MM.1S (cell line): ENCODE measurements at regions not wholly inside any gene's neighbourhood (a gene's known extent, or its start where the extent isn't known, plus 50 kb on each side); places are given as distances from the start of the nearest gene placed in this dataset.

ENCODE experiments used
- DNase-seq: peaks from one replicate; pipeline ENCODE4 v3.0.0-alpha.2; 2015
- H2AFZ ChIP-seq: fragments of 300-600 bp; sonication (generic); 2 replicates; pipeline ENCODE4 v1.6.0; 2016; ENCODE audit warnings: antibody characterized with exemption, low read length
- H3F3A ChIP-seq: fragments of 300-600 bp; sonication (generic); 2 replicates; pipeline ENCODE4 v1.6.1; 2016; ENCODE audit warnings: mild to moderate bottlenecking, antibody characterized with exemption, low read length, moderate library complexity, mixed read lengths; ENCODE audit not compliant: insufficient read depth
- H3K27ac ChIP-seq: fragments of 300-600 bp; sonication (generic); 2 replicates; pipeline ENCODE4 v1.5.1; 2016; ENCODE audit warnings: mild to moderate bottlenecking, low read length
- H3K27me3 ChIP-seq: fragments of 300-600 bp; sonication (generic); replicated peaks from 2 replicates; pipeline ENCODE4 v1.6.0; 2016; ENCODE audit warnings: low read length; ENCODE audit not compliant: insufficient read depth
- H3K36me3 ChIP-seq: fragments of 300-600 bp; sonication (generic); replicated peaks from 2 replicates; pipeline ENCODE4 v1.6.1; 2016; ENCODE audit warnings: mild to moderate bottlenecking, low read length, mixed read lengths; ENCODE audit not compliant: insufficient read depth
- H3K4me1 ChIP-seq: fragments of 300-600 bp; sonication (generic); 2 replicates; pipeline ENCODE4 v1.6.1; 2016; ENCODE audit warnings: low read length, mixed read lengths
- H3K4me2 ChIP-seq: fragments of 300-600 bp; sonication (generic); 2 replicates; pipeline ENCODE4 v1.6.0; 2016; ENCODE audit warnings: low read depth, low read length
- H3K4me3 ChIP-seq: fragments of 300-600 bp; sonication (generic); 2 replicates; pipeline ENCODE4 v1.5.1; 2016; ENCODE audit warnings: low read length, mixed read lengths
- H3K79me2 ChIP-seq: fragments of 300-600 bp; sonication (generic); 2 replicates; pipeline ENCODE4 v1.6.1; 2016; ENCODE audit warnings: mixed run types, low read length, mixed read lengths
- H3K9ac ChIP-seq: fragments of 300-600 bp; sonication (generic); 2 replicates; pipeline ENCODE4 v1.6.1; 2016; ENCODE audit warnings: low read length, mixed read lengths
- H3K9me2 ChIP-seq: fragments of 300-600 bp; sonication (generic); replicated peaks from 2 replicates; pipeline ENCODE4 v1.6.1; 2016; ENCODE audit warnings: mild to moderate bottlenecking, low read length, mixed read lengths; ENCODE audit not compliant: insufficient read depth
- H3K9me3 ChIP-seq: fragments of 300-600 bp; sonication (generic); replicated peaks from 2 replicates; pipeline ENCODE4 v1.6.1; 2016; ENCODE audit warnings: mild to moderate bottlenecking, low read length, mixed read lengths; ENCODE audit not compliant: insufficient read depth
- H4K20me1 ChIP-seq: fragments of 300-600 bp; sonication (generic); 2 replicates; pipeline ENCODE4 v1.6.1; 2016; ENCODE audit warnings: mild to moderate bottlenecking, low read length, moderate library complexity, mixed read lengths; ENCODE audit not compliant: insufficient read depth
- CTCF ChIP-seq: fragments of 300-600 bp; sonication (generic); IDR thresholded peaks from 2 replicates; pipeline ENCODE4 v1.5.1; 2016; ENCODE audit warnings: antibody characterized with exemption, low read length, mixed read lengths
- EZH2 ChIP-seq: fragments of 300-600 bp; sonication (generic); optimal IDR thresholded peaks from 2 replicates; pipeline ENCODE3; 2017; ENCODE audit warnings: low read depth, mild to moderate bottlenecking, antibody characterized with exemption, low read length, mixed read lengths
- EZH2phosphoT487 ChIP-seq: fragments of 300-600 bp; sonication (generic); IDR thresholded peaks from 2 replicates; pipeline ENCODE4 v1.6.1; 2018; ENCODE audit warnings: antibody characterized with exemption, low read length

GRCh38 chr3:182622241-182622545 lies 171.1 kb upstream of the ATP11B start:
- no peak for TF ChIP-seq CTCF
- TF ChIP-seq EZH2phosphoT487: no peak
- no peak for TF ChIP-seq EZH2
- peaks cover 51% of the 10 kb centered on the region for H3K4me1 ChIP-seq
- no peaks in the 10 kb centered on the region for H3K36me3 ChIP-seq
- H3K9me3 ChIP-seq: no peaks in the 10 kb centered on the region
- no peak overlapping the region for H3K27ac ChIP-seq
- H3K9me2 ChIP-seq: no peaks in the 10 kb centered on the region
- H3F3A ChIP-seq: peaks cover 12% of the 10 kb centered on the region
- no peak overlapping the region for H3K9ac ChIP-seq
- no peaks in the 10 kb centered on the region for H3K79me2 ChIP-seq
- H2AFZ ChIP-seq: no peak overlapping the region
- no peak overlapping the region for H3K4me3 ChIP-seq
- no peak overlapping the region for H3K4me2 ChIP-seq
- no peaks in the 10 kb centered on the region for H3K27me3 ChIP-seq
- no peak for DNase-seq
- no peaks in the 10 kb centered on the region for H4K20me1 ChIP-seq

GRCh38 chr3:182626484-182627467 lies 166.5 kb upstream of the ATP11B start:
- peak overlapping the region; percentile 3; the same call in 1 of the 2 replicates for H3K27ac ChIP-seq
- H3K9ac ChIP-seq: no peak overlapping the region
- H3K4me2 ChIP-seq: peak overlapping the region; percentile 27
- H4K20me1 ChIP-seq: no peaks in the 10 kb centered on the region
- H3K4me1 ChIP-seq: peaks cover 20% of the 10 kb centered on the region
- no peak overlapping the region for H2AFZ ChIP-seq
- 0 out of 2 replicates have a peak, but pooled peaks have one; percentile 65 for TF ChIP-seq EZH2phosphoT487
- TF ChIP-seq CTCF: no peak
- H3F3A ChIP-seq: 0 out of 2 replicates have a peak, but pooled peaks cover 8% of the 10 kb centered on the region
- no peaks in the 10 kb centered on the region for H3K27me3 ChIP-seq
- no peaks in the 10 kb centered on the region for H3K9me2 ChIP-seq
- no peaks in the 10 kb centered on the region for H3K36me3 ChIP-seq
- H3K9me3 ChIP-seq: no peaks in the 10 kb centered on the region
- DNase-seq: peak; percentile 76
- H3K79me2 ChIP-seq: no peaks in the 10 kb centered on the region
- H3K4me3 ChIP-seq: no peak overlapping the region

- H3K79me2 ChIP-seq: no peaks in the 10 kb centered on the region
- no peaks in the 10 kb centered on the region for H3K36me3 ChIP-seq
- TF ChIP-seq EZH2phosphoT487 (no peak), EZH2 (no peak), CTCF (no peak)
- H4K20me1 ChIP-seq: no peaks in the 10 kb centered on the region
- 0 out of 2 replicates have a peak, but pooled peaks cover 8% of the 10 kb centered on the region for H3F3A ChIP-seq
- peaks cover 20% of the 10 kb centered on the region for H3K4me1 ChIP-seq
- H3K9me2 ChIP-seq: no peaks in the 10 kb centered on the region
- no peak for DNase-seq
- H3K4me3 ChIP-seq: no peak overlapping the region
- no peak overlapping the region for H3K9ac ChIP-seq
- no peaks in the 10 kb centered on the region for H3K9me3 ChIP-seq
- no peak overlapping the region for H3K27ac ChIP-seq
- H2AFZ ChIP-seq: no peak overlapping the region
- no peak overlapping the region for H3K4me2 ChIP-seq
- H3K27me3 ChIP-seq: no peaks in the 10 kb centered on the region
Measured at GRCh38 chr3:182628531-182628930, 164.8 kb upstream of the ATP11B start.
